ENCODE measurements at regions not wholly inside any gene's neighbourhood (a gene's known extent, or its start where the extent isn't known, plus 50 kb on each side); places are given as distances from the start of the nearest gene placed in this dataset.

DNA sequence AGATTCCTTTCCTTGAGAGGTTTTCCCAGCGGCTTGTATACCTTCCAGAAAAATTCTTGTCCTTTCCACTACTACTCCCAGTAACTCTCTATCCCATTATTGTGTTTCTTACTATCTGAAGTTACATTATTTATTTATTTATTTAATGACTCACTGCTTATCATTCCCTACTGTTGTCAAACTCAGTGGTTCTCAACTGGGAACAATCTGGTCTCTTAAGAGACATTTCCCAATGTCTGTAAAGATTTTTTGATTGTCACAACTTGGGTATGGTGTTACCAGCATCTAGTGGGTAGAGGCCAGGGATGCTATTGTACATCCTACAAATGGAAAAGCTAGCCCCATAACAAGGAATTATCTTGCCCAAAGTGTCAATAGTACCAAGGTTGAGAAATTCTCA lies 771.5 kb upstream of the ADGRL2 start (continued):
- TF ChIP-seq, protein P1, sequence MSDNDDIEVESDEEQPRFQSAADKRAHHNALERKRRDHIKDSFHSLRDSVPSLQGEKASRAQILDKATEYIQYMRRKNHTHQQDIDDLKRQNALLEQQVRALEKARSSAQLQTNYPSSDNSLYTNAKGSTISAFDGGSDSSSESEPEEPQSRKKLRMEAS (IDR thresholded peaks at IDR 0.05), result no peak
- TF ChIP-seq SP1 (IDR thresholded peaks at IDR 0.05), result no peak

DNA sequence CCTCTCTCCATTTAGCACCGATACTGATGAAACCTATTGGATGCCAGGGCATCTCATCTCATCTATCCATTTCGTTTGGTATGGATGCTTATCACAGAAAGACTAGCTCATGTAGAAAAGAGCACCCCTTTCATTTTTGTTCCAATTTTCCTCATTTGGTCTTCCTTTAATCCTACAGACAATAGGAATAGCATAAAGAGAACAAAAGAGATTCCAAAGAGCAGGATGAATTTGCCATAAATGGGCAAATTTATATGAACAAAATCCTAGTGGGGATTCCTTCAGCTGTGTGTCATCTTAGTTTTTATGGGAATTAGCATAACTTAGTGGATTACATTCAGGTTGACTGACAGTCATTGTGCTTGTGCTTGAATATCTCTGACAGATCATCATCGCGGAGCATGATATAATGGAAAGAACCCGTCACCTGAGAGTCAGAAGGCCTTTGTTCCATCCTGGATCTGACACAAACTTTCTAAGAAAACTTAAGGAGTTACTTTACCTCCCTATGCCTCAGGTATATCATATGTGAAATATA lies 777.5 kb upstream of the ADGRL2 start:
- Histone ChIP-seq H3K4me3 (ENCODE audit: low read depth in 1 of 3, low read length in 3 of 3) (no peak overlapping the region), H3K4me1 (ENCODE audit: control insufficient read depth in 4 of 4, insufficient read depth in 4 of 4, low read length in 3 of 4) (no peaks in the 10 kb centered on the region), H3K27me3 (ENCODE audit: control insufficient read depth in 4 of 4, insufficient read depth in 4 of 4, low read length in 3 of 4) (no peaks in the 10 kb centered on the region), H3K9ac (ENCODE audit: low read depth in 1 of 2, low read length in 2 of 2) (no peak overlapping the region), H3K9me3 (ENCODE audit: control insufficient read depth in 4 of 4, low read length in 3 of 4) (no peaks in the 10 kb centered on the region), H3K27ac (ENCODE audit: low read depth in 1 of 2, low read length in 2 of 2) (no peak overlapping the region), H3K36me3 (ENCODE audit: control insufficient read depth in 4 of 4, insufficient read depth in 3 of 4, low read depth in 1 of 4, low read length in 3 of 4) (no peaks in the 10 kb centered on the region)
- TF ChIP-seq NR2F2 (IDR thresholded peaks at IDR 0.05), result no peak
- TF ChIP-seq, protein P2, sequence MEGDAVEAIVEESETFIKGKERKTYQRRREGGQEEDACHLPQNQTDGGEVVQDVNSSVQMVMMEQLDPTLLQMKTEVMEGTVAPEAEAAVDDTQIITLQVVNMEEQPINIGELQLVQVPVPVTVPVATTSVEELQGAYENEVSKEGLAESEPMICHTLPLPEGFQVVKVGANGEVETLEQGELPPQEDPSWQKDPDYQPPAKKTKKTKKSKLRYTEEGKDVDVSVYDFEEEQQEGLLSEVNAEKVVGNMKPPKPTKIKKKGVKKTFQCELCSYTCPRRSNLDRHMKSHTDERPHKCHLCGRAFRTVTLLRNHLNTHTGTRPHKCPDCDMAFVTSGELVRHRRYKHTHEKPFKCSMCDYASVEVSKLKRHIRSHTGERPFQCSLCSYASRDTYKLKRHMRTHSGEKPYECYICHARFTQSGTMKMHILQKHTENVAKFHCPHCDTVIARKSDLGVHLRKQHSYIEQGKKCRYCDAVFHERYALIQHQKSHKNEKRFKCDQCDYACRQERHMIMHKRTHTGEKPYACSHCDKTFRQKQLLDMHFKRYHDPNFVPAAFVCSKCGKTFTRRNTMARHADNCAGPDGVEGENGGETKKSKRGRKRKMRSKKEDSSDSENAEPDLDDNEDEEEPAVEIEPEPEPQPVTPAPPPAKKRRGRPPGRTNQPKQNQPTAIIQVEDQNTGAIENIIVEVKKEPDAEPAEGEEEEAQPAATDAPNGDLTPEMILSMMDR (IDR thresholded peaks at IDR 0.05; ENCODE audit: low read depth, low read length, missing input control), result no peak
- TF ChIP-seq, protein P3, sequence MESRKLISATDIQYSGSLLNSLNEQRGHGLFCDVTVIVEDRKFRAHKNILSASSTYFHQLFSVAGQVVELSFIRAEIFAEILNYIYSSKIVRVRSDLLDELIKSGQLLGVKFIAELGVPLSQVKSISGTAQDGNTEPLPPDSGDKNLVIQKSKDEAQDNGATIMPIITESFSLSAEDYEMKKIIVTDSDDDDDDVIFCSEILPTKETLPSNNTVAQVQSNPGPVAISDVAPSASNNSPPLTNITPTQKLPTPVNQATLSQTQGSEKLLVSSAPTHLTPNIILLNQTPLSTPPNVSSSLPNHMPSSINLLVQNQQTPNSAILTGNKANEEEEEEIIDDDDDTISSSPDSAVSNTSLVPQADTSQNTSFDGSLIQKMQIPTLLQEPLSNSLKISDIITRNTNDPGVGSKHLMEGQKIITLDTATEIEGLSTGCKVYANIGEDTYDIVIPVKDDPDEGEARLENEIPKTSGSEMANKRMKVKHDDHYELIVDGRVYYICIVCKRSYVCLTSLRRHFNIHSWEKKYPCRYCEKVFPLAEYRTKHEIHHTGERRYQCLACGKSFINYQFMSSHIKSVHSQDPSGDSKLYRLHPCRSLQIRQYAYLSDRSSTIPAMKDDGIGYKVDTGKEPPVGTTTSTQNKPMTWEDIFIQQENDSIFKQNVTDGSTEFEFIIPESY (IDR thresholded peaks at IDR 0.05), result no peak
- no peak for TF ChIP-seq FOXA1 (IDR thresholded peaks at IDR 0.05)
- TF ChIP-seq HNF4G (IDR thresholded peaks at IDR 0.05), result no peak
- no peak for TF ChIP-seq RXRA (IDR thresholded peaks at IDR 0.05)
- TF ChIP-seq, protein P1 (IDR thresholded peaks at IDR 0.05), result no peak
- TF ChIP-seq GABPA (IDR thresholded peaks at IDR 0.05 in 1 of 2, conservative IDR thresholded peaks at IDR 0.05 in 1 of 2), result no peak
- TF ChIP-seq, protein P4, sequence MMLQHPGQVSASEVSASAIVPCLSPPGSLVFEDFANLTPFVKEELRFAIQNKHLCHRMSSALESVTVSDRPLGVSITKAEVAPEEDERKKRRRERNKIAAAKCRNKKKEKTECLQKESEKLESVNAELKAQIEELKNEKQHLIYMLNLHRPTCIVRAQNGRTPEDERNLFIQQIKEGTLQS (IDR thresholded peaks at IDR 0.05), result no peak
- no peak for TF ChIP-seq YY1 (IDR thresholded peaks at IDR 0.05)
- no peak for TF ChIP-seq RAD21 (IDR thresholded peaks at IDR 0.05)
- TF ChIP-seq JUND (IDR thresholded peaks at IDR 0.05), result no peak
- TF ChIP-seq, protein P5, sequence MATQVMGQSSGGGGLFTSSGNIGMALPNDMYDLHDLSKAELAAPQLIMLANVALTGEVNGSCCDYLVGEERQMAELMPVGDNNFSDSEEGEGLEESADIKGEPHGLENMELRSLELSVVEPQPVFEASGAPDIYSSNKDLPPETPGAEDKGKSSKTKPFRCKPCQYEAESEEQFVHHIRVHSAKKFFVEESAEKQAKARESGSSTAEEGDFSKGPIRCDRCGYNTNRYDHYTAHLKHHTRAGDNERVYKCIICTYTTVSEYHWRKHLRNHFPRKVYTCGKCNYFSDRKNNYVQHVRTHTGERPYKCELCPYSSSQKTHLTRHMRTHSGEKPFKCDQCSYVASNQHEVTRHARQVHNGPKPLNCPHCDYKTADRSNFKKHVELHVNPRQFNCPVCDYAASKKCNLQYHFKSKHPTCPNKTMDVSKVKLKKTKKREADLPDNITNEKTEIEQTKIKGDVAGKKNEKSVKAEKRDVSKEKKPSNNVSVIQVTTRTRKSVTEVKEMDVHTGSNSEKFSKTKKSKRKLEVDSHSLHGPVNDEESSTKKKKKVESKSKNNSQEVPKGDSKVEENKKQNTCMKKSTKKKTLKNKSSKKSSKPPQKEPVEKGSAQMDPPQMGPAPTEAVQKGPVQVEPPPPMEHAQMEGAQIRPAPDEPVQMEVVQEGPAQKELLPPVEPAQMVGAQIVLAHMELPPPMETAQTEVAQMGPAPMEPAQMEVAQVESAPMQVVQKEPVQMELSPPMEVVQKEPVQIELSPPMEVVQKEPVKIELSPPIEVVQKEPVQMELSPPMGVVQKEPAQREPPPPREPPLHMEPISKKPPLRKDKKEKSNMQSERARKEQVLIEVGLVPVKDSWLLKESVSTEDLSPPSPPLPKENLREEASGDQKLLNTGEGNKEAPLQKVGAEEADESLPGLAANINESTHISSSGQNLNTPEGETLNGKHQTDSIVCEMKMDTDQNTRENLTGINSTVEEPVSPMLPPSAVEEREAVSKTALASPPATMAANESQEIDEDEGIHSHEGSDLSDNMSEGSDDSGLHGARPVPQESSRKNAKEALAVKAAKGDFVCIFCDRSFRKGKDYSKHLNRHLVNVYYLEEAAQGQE (IDR thresholded peaks at IDR 0.05), result no peak
- no peak for TF ChIP-seq FOXA2 (IDR thresholded peaks at IDR 0.05)
- TF ChIP-seq EGR1 (IDR thresholded peaks at IDR 0.05; ENCODE audit: low read depth in 2 of 2), result no peak
- TF ChIP-seq SP1 (IDR thresholded peaks at IDR 0.05), result no peak
- no peak for TF ChIP-seq HNF4A (conservative IDR thresholded peaks at IDR 0.05)
- TF ChIP-seq TAF1 (conservative IDR thresholded peaks at IDR 0.05), result no peak
- WGBS, result 93% methylated on average over 5 of the region's 5 CpGs
- no peak for DNase-seq (ENCODE audit: low spot score)

All from liver (tissue), 8 donors.